ENCODE measurements at regions not wholly inside any gene's neighbourhood (a gene's known extent, or its start where the extent isn't known, plus 50 kb on each side); places are given as distances from the start of the nearest gene placed in this dataset.

GRCh38 chr11:133719532-133720235 is 125.6 kb downstream of the SPATA19 start:
- DNase-seq: no peak

GRCh38 chr11:133718831-133719230 is 126.5 kb downstream of the SPATA19 start:
- DNase-seq: no peak

- DNase-seq: no peak
Measured at GRCh38 chr11:133718238-133718637, 127.1 kb downstream of the SPATA19 start.

- DNase-seq: no peak
Measured at GRCh38 chr11:133716602-133717001, 128.7 kb downstream of the SPATA19 start.

GRCh38 chr11:133715602-133716001 is 129.7 kb downstream of the SPATA19 start:
- no peak for DNase-seq

- DNase-seq: no peak
Measured at GRCh38 chr11:133714471-133715375, 130.6 kb downstream of the SPATA19 start.

GRCh38 chr11:133713844-133714243 is 131.5 kb downstream of the SPATA19 start:
- DNase-seq: no peak

- DNase-seq: no peak
Measured at GRCh38 chr11:133713406-133713805, 131.9 kb downstream of the SPATA19 start.

GRCh38 chr11:133712051-133712560 is 133.2 kb downstream of the SPATA19 start:
- DNase-seq: no peak

GRCh38 chr11:133711545-133711944 is 133.8 kb downstream of the SPATA19 start:
- no peak for DNase-seq

- DNase-seq: no peak
Measured at GRCh38 chr11:133710681-133711240, 134.6 kb downstream of the SPATA19 start.

GRCh38 chr11:133710241-133710640 is 135.1 kb downstream of the SPATA19 start:
- DNase-seq: no peak

- no peak for DNase-seq
Measured at GRCh38 chr11:133708547-133709051, 136.7 kb downstream of the SPATA19 start.

GRCh38 chr11:133706925-133707794 is 138.2 kb downstream of the SPATA19 start:
- DNase-seq: no peak

- DNase-seq: no peak
Measured at GRCh38 chr11:133705873-133706272, 139.4 kb downstream of the SPATA19 start.

GRCh38 chr11:133705074-133705648 is 140.2 kb downstream of the SPATA19 start:
- DNase-seq: no peak

GRCh38 chr11:133699071-133699470 is 146.2 kb downstream of the SPATA19 start:
- no peak for DNase-seq

GRCh38 chr11:133698654-133699053 is 146.7 kb downstream of the SPATA19 start:
- DNase-seq: no peak

GRCh38 chr11:133697603-133698180 is 147.6 kb downstream of the SPATA19 start:
- no peak for DNase-seq

- DNase-seq: no peak
Measured at GRCh38 chr11:133697161-133697560, 148.2 kb downstream of the SPATA19 start.

GRCh38 chr11:133695387-133695786 is 149.9 kb downstream of the SPATA19 start:
- no peak for DNase-seq

- no peak for DNase-seq
Measured at GRCh38 chr11:133694701-133695100, 150.6 kb downstream of the SPATA19 start.
